Panc1 (cell line): ENCODE measurements at regions not wholly inside any gene's neighbourhood (a gene's known extent, or its start where the extent isn't known, plus 50 kb on each side); places are given as distances from the start of the nearest gene placed in this dataset.

ENCODE experiments used
- ATAC-seq: fragments of 200-7000 bp; cut with Tn5 transposase; 2 replicates; pipeline ENCODE4 v1.9.1; 2020; ENCODE audit warnings: mild to moderate bottlenecking, moderate library complexity
- BruUV-seq: library from RNA; stranded (reverse); fragments of 400-500 nt; replicated peaks from 2 replicates; lab custom pipeline; 2021; lab: Mats Ljungman, UMichigan
- CTCF ChIA-PET: fragments of 300-600 bp; sonication (Branson Sonifier 250); formaldehyde crosslinking; loops from one replicate; lab custom pipeline; 2022; ENCODE audit warnings: antibody characterized with exemption; lab: Charles Lee
- POLR2A ChIA-PET: fragments of 300-600 bp; sonication (Branson Sonifier 250); formaldehyde crosslinking; loops from one replicate; lab custom pipeline; 2022; ENCODE audit warnings: antibody characterized with exemption; lab: Charles Lee
- DNase-seq: peaks from one replicate; pipeline ENCODE4 v3.0.0-alpha.2; 2010; ENCODE audit warnings: low read depth, low spot score
- H3K27ac ChIP-seq: 2 replicates; pipeline ENCODE4 v1.5.1; 2011; ENCODE audit warnings: mild to moderate bottlenecking, low read length, inconsistent platforms
- H3K27me3 ChIP-seq: fragments of 200-500 bp; sonication (Bioruptor generic); 2 replicates; pipeline ENCODE4 v1.6.0; 2014; ENCODE audit warnings: low read length, inconsistent platforms; ENCODE audit not compliant: control insufficient read depth, insufficient read depth
- H3K36me3 ChIP-seq: fragments of 200-500 bp; sonication (Bioruptor generic); 2 replicates; pipeline ENCODE4 v1.5.1; 2014; ENCODE audit warnings: inconsistent platforms, mild to moderate bottlenecking, low read length, moderate library complexity; ENCODE audit not compliant: control insufficient read depth, insufficient read depth
- H3K4me1 ChIP-seq: 2 replicates; pipeline ENCODE4 v1.5.1; 2011; ENCODE audit warnings: inconsistent platforms, mild to moderate bottlenecking, low read length, moderate library complexity; ENCODE audit not compliant: control insufficient read depth, insufficient read depth
- H3K4me3 ChIP-seq, 2 experiments: 2 replicates each; pipeline ENCODE4 v1.5.1; 2011 to 2012; ENCODE audit warnings: low read depth in 2 of 2, low read length in 2 of 2, mild to moderate bottlenecking in 2 of 2, inconsistent platforms in 1 of 2, moderate library complexity in 1 of 2
- H3K9me3 ChIP-seq: fragments of 200-500 bp; sonication (Bioruptor generic); 2 replicates; pipeline ENCODE4 v1.5.1; 2014; ENCODE audit warnings: low read depth, mild to moderate bottlenecking, inconsistent platforms, low read length, moderate library complexity; ENCODE audit not compliant: control insufficient read depth, insufficient read depth
- POLR2AphosphoS5 ChIP-seq: IDR thresholded peaks from 2 replicates; pipeline ENCODE4 v1.6.1; 2012; ENCODE audit warnings: mild to moderate bottlenecking, low read depth, low read length, moderate library complexity
- SIN3A ChIP-seq: IDR thresholded peaks from 2 replicates; pipeline ENCODE4 v1.6.1; 2012; ENCODE audit warnings: low read depth, mild to moderate bottlenecking, low read length, moderate library complexity, borderline replicate concordance; ENCODE audit not compliant: insufficient read depth
- TCF7L2 ChIP-seq: IDR thresholded peaks from 2 replicates; pipeline ENCODE4 v1.6.1; 2011; ENCODE audit warnings: mild to moderate bottlenecking, low read depth, low read length, inconsistent platforms
- in situ Hi-C: cut with HindIII; loops from 2 replicates; pipeline ENCODE4 v1.10.0; 2016; ENCODE audit warnings: low sequenced_read_pairs, low pct_unique_long_range_greater_than_20kb
- intact Hi-C: fragments of 100-400 bp; cut with micrococcal nuclease; formaldehyde crosslinking; loops from one replicate; pipeline ENCODE4 v1.10.0; 2022; ENCODE audit not compliant: unreplicated experiment
- TF ChIP-seq, protein P1 (sequence below), 2 experiments: IDR thresholded peaks; 2 replicates each; pipeline ENCODE4 v1.6.1; 2011 to 2012; ENCODE audit warnings: low read depth in 2 of 2, control low read depth in 1 of 2, low read length in 1 of 2, mild to moderate bottlenecking in 1 of 2, moderate library complexity in 1 of 2; ENCODE audit not compliant: insufficient read depth in 1 of 2
- TF ChIP-seq, protein P2 (sequence below): fragments of 450-650 bp; IDR thresholded peaks from 2 replicates; pipeline ENCODE4 v1.5.1; 2017; ENCODE audit warnings: mild to moderate bottlenecking

DNA sequence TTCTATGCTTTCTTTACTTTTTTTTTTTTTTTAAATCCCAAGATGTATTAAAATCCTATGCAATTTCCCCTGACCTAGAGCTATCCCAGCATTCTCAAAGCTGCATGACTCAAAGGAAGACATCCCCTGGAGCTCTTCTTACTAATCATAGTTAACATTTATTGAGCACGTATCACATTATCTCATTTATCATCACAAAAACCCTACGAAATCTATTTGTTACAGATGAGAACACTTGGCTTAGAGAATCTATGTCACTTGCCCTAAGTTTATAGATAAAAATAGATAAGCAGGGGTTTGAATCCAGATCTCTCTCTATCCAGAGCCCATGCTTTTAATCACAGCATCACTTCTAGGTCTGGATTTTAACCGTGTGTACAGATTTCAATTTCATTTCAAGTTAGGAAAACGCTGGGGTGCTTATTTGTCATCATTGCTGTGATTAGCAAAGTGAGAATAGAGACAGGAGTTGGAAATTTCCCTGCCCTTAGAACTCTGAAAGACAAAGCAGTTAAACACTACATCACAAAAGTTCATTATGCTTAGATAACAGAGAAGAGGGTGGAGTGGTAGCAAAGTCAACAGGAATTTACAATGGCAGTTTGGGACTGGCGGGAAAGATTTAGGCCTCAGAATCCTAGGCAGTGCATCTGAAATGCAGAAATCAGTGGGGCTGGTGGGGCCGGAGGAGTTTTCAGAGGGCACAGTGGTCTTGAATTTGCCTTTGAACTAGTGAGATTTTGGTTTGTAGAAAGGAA lies 177.7 kb upstream of the FRMD6 start:
- no peak for ATAC-seq

DNA sequence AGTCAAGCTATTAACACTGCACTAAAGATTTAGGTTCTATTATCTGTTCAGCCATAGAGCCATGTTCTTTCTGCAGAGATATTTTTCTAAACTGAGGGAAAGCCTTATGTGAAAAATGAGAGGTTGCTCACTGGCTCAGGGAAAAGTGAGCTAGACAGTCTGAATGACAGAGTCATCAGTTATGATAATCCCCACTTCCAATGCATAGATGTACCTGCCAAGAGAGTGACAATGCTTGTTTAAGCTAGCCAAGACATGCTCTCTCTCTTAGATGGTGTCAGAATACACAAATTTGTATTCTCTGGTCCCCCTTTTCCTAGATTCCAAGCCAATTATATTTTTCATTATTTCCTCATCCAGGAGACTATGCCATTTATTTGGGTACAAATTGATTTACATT lies 176.9 kb upstream of the FRMD6 start:
- TF ChIP-seq, protein P1, sequence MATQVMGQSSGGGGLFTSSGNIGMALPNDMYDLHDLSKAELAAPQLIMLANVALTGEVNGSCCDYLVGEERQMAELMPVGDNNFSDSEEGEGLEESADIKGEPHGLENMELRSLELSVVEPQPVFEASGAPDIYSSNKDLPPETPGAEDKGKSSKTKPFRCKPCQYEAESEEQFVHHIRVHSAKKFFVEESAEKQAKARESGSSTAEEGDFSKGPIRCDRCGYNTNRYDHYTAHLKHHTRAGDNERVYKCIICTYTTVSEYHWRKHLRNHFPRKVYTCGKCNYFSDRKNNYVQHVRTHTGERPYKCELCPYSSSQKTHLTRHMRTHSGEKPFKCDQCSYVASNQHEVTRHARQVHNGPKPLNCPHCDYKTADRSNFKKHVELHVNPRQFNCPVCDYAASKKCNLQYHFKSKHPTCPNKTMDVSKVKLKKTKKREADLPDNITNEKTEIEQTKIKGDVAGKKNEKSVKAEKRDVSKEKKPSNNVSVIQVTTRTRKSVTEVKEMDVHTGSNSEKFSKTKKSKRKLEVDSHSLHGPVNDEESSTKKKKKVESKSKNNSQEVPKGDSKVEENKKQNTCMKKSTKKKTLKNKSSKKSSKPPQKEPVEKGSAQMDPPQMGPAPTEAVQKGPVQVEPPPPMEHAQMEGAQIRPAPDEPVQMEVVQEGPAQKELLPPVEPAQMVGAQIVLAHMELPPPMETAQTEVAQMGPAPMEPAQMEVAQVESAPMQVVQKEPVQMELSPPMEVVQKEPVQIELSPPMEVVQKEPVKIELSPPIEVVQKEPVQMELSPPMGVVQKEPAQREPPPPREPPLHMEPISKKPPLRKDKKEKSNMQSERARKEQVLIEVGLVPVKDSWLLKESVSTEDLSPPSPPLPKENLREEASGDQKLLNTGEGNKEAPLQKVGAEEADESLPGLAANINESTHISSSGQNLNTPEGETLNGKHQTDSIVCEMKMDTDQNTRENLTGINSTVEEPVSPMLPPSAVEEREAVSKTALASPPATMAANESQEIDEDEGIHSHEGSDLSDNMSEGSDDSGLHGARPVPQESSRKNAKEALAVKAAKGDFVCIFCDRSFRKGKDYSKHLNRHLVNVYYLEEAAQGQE (IDR thresholded peaks at IDR 0.05; ENCODE audit: insufficient read depth in 1 of 2, low read depth in 2 of 2, low read length in 1 of 2), result no peak
- TF ChIP-seq SIN3A, result no peak
- no peak for TF ChIP-seq POLR2AphosphoS5
- TF ChIP-seq TCF7L2, result no peak
- TF ChIP-seq, protein P2, sequence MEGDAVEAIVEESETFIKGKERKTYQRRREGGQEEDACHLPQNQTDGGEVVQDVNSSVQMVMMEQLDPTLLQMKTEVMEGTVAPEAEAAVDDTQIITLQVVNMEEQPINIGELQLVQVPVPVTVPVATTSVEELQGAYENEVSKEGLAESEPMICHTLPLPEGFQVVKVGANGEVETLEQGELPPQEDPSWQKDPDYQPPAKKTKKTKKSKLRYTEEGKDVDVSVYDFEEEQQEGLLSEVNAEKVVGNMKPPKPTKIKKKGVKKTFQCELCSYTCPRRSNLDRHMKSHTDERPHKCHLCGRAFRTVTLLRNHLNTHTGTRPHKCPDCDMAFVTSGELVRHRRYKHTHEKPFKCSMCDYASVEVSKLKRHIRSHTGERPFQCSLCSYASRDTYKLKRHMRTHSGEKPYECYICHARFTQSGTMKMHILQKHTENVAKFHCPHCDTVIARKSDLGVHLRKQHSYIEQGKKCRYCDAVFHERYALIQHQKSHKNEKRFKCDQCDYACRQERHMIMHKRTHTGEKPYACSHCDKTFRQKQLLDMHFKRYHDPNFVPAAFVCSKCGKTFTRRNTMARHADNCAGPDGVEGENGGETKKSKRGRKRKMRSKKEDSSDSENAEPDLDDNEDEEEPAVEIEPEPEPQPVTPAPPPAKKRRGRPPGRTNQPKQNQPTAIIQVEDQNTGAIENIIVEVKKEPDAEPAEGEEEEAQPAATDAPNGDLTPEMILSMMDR, result no peak
- intact Hi-C loops, result no loop called here
- Histone ChIP-seq H3K4me1 (no peaks in the 10 kb centered on the region), H3K27ac (no peak overlapping the region), H3K9me3 (no peaks in the 10 kb centered on the region), H3K27me3 (no peaks in the 10 kb centered on the region), H3K36me3 (no peaks in the 10 kb centered on the region), H3K4me3 (no peak overlapping the region)
- POLR2A ChIA-PET, result no interaction called here
- BruUV-seq, result no TSS peak
- ATAC-seq (no peak), DNase-seq (no peak)
- in situ Hi-C loops, result no loop called here
- CTCF ChIA-PET, result no interaction called here

More for the DNA sequence above, 177.7 kb upstream of the FRMD6 start:
- no peaks in the 10 kb centered on the region for H3K27me3 ChIP-seq
- H3K27ac ChIP-seq, result no peak overlapping the region
- BruUV-seq, result no TSS peak
- no peak for DNase-seq
- intact Hi-C loops (no loop called here), in situ Hi-C loops (no loop called here)
- no peaks in the 10 kb centered on the region for H3K4me1 ChIP-seq
- no peaks in the 10 kb centered on the region for H3K36me3 ChIP-seq
- POLR2A ChIA-PET, result no interaction called here
- TF ChIP-seq SIN3A, result no peak
- TF ChIP-seq, protein P1 (IDR thresholded peaks at IDR 0.05; ENCODE audit: insufficient read depth in 1 of 2, low read depth in 2 of 2, low read length in 1 of 2), result no peak
- no peak for TF ChIP-seq POLR2AphosphoS5
- TF ChIP-seq TCF7L2, result no peak
- TF ChIP-seq, protein P2, result no peak
- H3K9me3 ChIP-seq, result no peaks in the 10 kb centered on the region
- CTCF ChIA-PET, result no interaction called here
- no peak overlapping the region for H3K4me3 ChIP-seq
